Stimulated activated naive CD8-positive, alpha-beta T cell treated with anti-CD3 and anti-CD28 coated beads, Interleukin-15, Interleukin-2, amounts not matched to agents 100 ng/mL and 50 ng/mL, for 24 hours (primary cell): ENCODE measurements at regions not wholly inside any gene's neighbourhood (a gene's known extent, or its start where the extent isn't known, plus 50 kb on each side); places are given as distances from the start of the nearest gene placed in this dataset.
"Not testable (repeated sequence)": the region's sequence is repeated elsewhere in the genome, so short reads cannot be mapped to it uniquely, and the experiment has no call there.

Source experiments
- H3K27ac Mint-ChIP-seq: one replicate; pipeline ENCODE4 v1.8.0; 2021; ENCODE audit warnings: mild to moderate bottlenecking, mixed read lengths
- H3K27me3 Mint-ChIP-seq: one replicate; pipeline ENCODE4 v1.8.0; 2021; ENCODE audit warnings: mixed read lengths
- H3K36me3 Mint-ChIP-seq: one replicate; pipeline ENCODE4 v1.8.0; 2021; ENCODE audit warnings: low read depth, mixed read lengths
- H3K4me1 Mint-ChIP-seq: one replicate; pipeline ENCODE4 v1.8.0; 2021; ENCODE audit warnings: low read depth, mixed read lengths
- H3K4me3 Mint-ChIP-seq: one replicate; pipeline ENCODE4 v1.8.0; 2021; ENCODE audit warnings: mild to moderate bottlenecking, mixed read lengths
- H3K9me3 Mint-ChIP-seq: one replicate; pipeline ENCODE4 v1.8.0; 2021; ENCODE audit warnings: mixed read lengths

GRCh38 chr18:73679941-73680712 is 467.5 kb downstream of the FBXO15 start:
- Mint-ChIP-seq H3K27ac (no peak overlapping the region), H3K4me3 (no peak overlapping the region), H3K4me1 (peaks cover 7% of the 10 kb centered on the region), H3K36me3 (no peaks in the 10 kb centered on the region), H3K27me3 (no peaks in the 10 kb centered on the region), H3K9me3 (peaks cover 7% of the 10 kb centered on the region)

DNA sequence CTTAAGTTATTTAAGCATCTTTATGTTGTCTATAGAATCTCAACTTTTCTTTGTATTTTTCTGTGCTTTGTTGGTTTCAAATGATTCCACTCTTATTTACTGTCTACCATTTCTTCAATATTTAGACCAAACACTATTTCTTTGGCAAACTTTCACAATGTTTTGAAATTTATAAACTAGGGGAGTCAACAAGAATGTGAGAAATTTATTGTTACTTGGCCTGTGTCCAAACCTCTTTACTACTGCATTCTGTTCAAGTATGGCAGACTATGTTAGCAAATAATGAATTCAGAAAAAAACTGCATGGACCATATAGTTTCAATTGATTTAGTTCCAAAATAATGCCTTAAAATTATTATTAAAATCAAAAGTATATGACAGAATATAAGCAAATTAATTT is 470.2 kb downstream of the FBXO15 start:
- Mint-ChIP-seq H3K4me1 (peaks cover 7% of the 10 kb centered on the region), H3K27ac (no peak overlapping the region), H3K9me3 (peaks cover 7% of the 10 kb centered on the region), H3K4me3 (no peak overlapping the region), H3K27me3 (no peaks in the 10 kb centered on the region), H3K36me3 (no peaks in the 10 kb centered on the region)

DNA sequence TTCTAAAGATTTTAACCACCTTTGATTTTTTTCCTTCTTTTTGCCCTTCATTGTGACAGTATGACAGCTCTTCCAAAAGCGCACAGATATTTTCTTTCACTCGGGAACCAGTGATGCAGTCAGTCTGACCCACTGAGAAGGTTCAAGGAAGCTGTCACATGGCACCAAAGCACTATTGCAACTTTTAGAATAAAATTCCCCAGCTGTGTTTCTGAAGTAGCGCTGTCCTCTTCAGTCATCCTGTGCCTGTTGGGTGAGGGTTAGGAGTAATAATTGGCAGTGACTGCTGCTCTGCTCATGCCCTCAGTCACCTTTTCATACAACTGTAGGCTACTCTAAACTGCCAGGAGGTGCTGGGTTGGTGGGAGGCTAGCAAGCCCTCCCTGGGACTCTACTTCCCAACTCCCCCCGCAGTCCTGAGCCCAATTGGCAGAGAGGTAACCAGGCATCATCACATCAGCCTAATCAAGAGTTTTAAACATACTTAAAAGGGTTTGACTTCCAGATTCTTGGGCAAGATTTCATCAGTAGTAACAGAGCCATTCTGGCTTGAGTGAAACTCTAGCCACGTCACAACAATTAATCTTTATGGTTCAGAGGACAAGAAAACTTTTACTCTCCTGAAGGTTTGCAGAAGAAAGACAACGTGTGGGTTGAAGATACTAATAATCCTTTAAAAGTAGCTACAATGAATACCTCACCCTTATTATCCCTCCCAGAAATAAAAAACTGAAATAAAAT is 473.3 kb downstream of the FBXO15 start:
- H3K4me3 Mint-ChIP-seq = no peak overlapping the region
- H3K9me3 Mint-ChIP-seq = peaks cover 7% of the 10 kb centered on the region

GRCh38 chr18:73671480-73671879 is 476.2 kb downstream of the FBXO15 start:
- H3K4me1 Mint-ChIP-seq, H3K27me3 Mint-ChIP-seq, H3K27ac Mint-ChIP-seq, H3K36me3 Mint-ChIP-seq, H3K4me3 Mint-ChIP-seq, H3K9me3 Mint-ChIP-seq: not testable (repeated sequence)

More for the DNA sequence above, 473.3 kb downstream of the FBXO15 start:
- no peaks in the 10 kb centered on the region for H3K4me1 Mint-ChIP-seq
- no peaks in the 10 kb centered on the region for H3K27me3 Mint-ChIP-seq
- no peak overlapping the region for H3K27ac Mint-ChIP-seq
- H3K36me3 Mint-ChIP-seq = no peaks in the 10 kb centered on the region

DNA sequence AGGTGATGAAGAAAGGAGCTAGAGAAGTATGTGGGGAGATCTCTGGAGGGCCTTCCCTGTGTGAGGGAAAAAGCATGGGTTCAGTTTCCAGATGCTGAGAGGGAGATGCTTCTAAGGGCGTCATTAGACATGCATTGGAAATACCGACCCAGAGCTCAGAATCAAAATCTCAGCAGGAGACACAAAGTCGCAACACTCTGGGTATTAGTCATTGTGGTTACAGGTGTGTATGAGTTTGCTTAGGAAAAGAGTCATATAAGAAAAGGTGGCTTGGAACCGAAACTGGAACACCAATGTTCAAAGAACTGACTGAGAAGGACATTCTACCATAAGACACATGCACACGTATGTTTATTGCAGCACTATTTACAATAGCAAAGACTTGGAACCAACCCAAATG is 477.1 kb downstream of the FBXO15 start:
- Mint-ChIP-seq H3K4me3 (no peak overlapping the region), H3K27ac (no peak overlapping the region), H3K36me3 (no peaks in the 10 kb centered on the region), H3K9me3 (no peaks in the 10 kb centered on the region), H3K4me1 (no peaks in the 10 kb centered on the region), H3K27me3 (no peaks in the 10 kb centered on the region)

GRCh38 chr18:73670039-73670438 is 477.6 kb downstream of the FBXO15 start:
- H3K36me3 Mint-ChIP-seq = no peaks in the 10 kb centered on the region
- H3K4me1 Mint-ChIP-seq = no peaks in the 10 kb centered on the region
- no peaks in the 10 kb centered on the region for H3K9me3 Mint-ChIP-seq
- no peak overlapping the region for H3K4me3 Mint-ChIP-seq
- no peak overlapping the region for H3K27ac Mint-ChIP-seq
- H3K27me3 Mint-ChIP-seq = no peaks in the 10 kb centered on the region

GRCh38 chr18:73669297-73669696 is 478.3 kb downstream of the FBXO15 start:
- Mint-ChIP-seq H3K36me3 (no peaks in the 10 kb centered on the region), H3K27ac (no peak overlapping the region), H3K27me3 (no peaks in the 10 kb centered on the region)

DNA sequence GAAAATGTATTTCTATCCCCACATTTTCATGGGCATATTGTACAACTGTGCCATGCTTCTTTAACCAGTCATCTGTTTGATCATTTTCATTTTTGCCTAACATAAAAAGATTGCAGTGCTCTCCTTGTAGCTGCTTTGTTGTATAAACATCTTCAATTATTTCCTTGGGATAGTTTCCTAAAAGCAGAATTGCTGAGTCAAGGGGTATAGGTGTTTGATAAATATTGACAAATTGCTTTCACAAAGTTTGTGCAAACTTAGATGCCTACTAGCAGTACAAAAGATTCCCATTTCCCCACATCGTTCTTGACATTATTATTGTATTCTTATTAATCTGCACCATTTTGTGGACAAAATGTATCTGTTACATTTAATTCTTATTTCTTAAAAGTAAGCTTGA is 479.6 kb downstream of the FBXO15 start:
- Mint-ChIP-seq H3K27ac (no peak overlapping the region), H3K36me3 (no peaks in the 10 kb centered on the region), H3K9me3 (no peaks in the 10 kb centered on the region), H3K4me1 (no peaks in the 10 kb centered on the region), H3K4me3 (no peak overlapping the region), H3K27me3 (no peaks in the 10 kb centered on the region)

More at GRCh38 chr18:73669297-73669696, 478.3 kb downstream of the FBXO15 start:
- no peaks in the 10 kb centered on the region for H3K9me3 Mint-ChIP-seq
- no peak overlapping the region for H3K4me3 Mint-ChIP-seq
- no peaks in the 10 kb centered on the region for H3K4me1 Mint-ChIP-seq

DNA sequence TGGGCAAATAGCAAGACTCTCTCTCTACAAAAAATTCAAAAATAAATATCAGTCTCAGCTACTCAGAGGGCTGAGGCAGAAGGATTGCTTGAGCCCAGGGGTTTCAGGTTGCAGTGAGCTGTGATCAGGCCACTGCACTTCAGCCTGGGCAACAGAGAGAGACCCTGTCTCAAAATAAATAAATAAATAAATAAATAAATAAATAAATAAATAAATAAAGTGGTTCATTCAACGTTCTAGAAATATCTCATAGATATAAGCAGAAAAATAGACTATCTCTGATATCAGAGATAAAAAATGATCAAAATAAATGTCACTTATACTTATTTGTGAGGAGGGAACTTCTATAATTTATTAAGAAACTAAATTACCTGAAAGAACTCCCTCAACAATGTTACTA is 480.9 kb downstream of the FBXO15 start:
- H3K4me1 Mint-ChIP-seq = no peaks in the 10 kb centered on the region
- H3K9me3 Mint-ChIP-seq = no peaks in the 10 kb centered on the region
- no peak overlapping the region for H3K27ac Mint-ChIP-seq
- H3K4me3 Mint-ChIP-seq = no peak overlapping the region
- H3K36me3 Mint-ChIP-seq = no peaks in the 10 kb centered on the region
- no peaks in the 10 kb centered on the region for H3K27me3 Mint-ChIP-seq

- H3K4me1 Mint-ChIP-seq = no peaks in the 10 kb centered on the region
- no peaks in the 10 kb centered on the region for H3K9me3 Mint-ChIP-seq
- H3K27me3 Mint-ChIP-seq = no peaks in the 10 kb centered on the region
- no peak overlapping the region for H3K4me3 Mint-ChIP-seq
- H3K27ac Mint-ChIP-seq = no peak overlapping the region
- no peaks in the 10 kb centered on the region for H3K36me3 Mint-ChIP-seq
Observed at GRCh38 chr18:73664896-73665295, 482.7 kb downstream of the FBXO15 start.

- H3K9me3 Mint-ChIP-seq = no peaks in the 10 kb centered on the region
Observed at GRCh38 chr18:73663581-73663980, 484.1 kb downstream of the FBXO15 start.

DNA sequence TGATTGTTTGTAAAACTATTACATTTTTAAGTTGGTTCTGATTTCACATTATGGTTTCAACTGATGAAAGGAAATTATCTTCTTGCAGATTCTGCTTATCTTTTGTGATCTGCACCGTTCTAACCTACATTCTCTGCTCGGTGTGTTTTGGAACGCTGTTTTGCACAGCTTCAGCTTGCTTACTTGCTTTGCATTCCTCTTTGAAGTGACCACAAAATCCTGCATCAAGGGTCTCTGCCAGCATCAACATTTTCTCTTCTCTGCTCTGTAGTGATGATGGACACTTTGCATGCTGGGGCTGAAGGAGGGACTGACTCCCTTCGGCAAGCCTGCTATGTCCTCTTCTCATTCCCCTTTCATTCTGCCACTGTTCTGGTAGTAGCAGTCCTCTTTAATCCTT is 485.2 kb downstream of the FBXO15 start:
- no peaks in the 10 kb centered on the region for H3K9me3 Mint-ChIP-seq
- H3K27me3 Mint-ChIP-seq = no peaks in the 10 kb centered on the region
- H3K4me1 Mint-ChIP-seq = no peaks in the 10 kb centered on the region
- H3K36me3 Mint-ChIP-seq = no peaks in the 10 kb centered on the region
- H3K27ac Mint-ChIP-seq = no peak overlapping the region
- no peak overlapping the region for H3K4me3 Mint-ChIP-seq

More at GRCh38 chr18:73663581-73663980, 484.1 kb downstream of the FBXO15 start:
- Mint-ChIP-seq H3K4me3 (no peak overlapping the region), H3K27ac (no peak overlapping the region), H3K4me1 (no peaks in the 10 kb centered on the region), H3K36me3 (no peaks in the 10 kb centered on the region), H3K27me3 (no peaks in the 10 kb centered on the region)

GRCh38 chr18:73660931-73661856 is 486.4 kb downstream of the FBXO15 start:
- no peaks in the 10 kb centered on the region for H3K4me1 Mint-ChIP-seq
- no peak overlapping the region for H3K4me3 Mint-ChIP-seq
- no peak overlapping the region for H3K27ac Mint-ChIP-seq
- H3K27me3 Mint-ChIP-seq = no peaks in the 10 kb centered on the region
- no peaks in the 10 kb centered on the region for H3K36me3 Mint-ChIP-seq
- no peaks in the 10 kb centered on the region for H3K9me3 Mint-ChIP-seq

- Mint-ChIP-seq H3K36me3 (no peaks in the 10 kb centered on the region), H3K4me1 (no peaks in the 10 kb centered on the region), H3K27ac (no peak overlapping the region), H3K4me3 (no peak overlapping the region), H3K9me3 (no peaks in the 10 kb centered on the region), H3K27me3 (no peaks in the 10 kb centered on the region)
Observed at GRCh38 chr18:73656691-73657090, 490.9 kb downstream of the FBXO15 start.

DNA sequence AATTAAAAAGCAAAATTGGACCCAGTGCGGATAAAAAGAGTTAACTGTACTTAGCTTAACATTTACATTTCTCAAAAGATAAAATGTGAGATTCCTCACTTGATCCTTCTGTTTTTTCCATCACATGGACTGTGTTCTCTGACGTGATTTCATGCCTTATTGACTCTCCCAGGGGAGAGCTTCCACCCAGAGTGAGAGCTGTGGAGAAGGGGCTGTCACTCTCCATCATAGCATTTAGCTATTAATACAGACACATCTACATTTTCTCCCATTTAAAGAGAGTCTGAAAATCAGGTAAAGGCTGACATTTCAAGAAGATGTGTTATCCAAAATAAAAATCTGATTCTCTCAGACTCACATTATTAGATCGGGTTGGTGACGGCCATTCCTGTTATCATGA is 493.8 kb downstream of the FBXO15 start:
- H3K9me3 Mint-ChIP-seq = no peaks in the 10 kb centered on the region
- H3K4me3 Mint-ChIP-seq = no peak overlapping the region
- H3K27me3 Mint-ChIP-seq = no peaks in the 10 kb centered on the region
- no peaks in the 10 kb centered on the region for H3K36me3 Mint-ChIP-seq
- no peaks in the 10 kb centered on the region for H3K4me1 Mint-ChIP-seq
- no peak overlapping the region for H3K27ac Mint-ChIP-seq
